K562 (cell line): ENCODE measurements at regions not wholly inside any gene's neighbourhood (a gene's known extent, or its start where the extent isn't known, plus 50 kb on each side); places are given as distances from the start of the nearest gene placed in this dataset.

Experiments used
- ATAC-seq: fragments of 200-7000 bp; cut with Tn5 transposase; 3 replicates; pipeline ENCODE4 v1.9.1; 2020; ENCODE audit warnings: moderate library complexity
- BruUV-seq: library from RNA; stranded (reverse); fragments of 400-500 nt; replicated peaks from 2 replicates; lab custom pipeline; 2021; lab: Mats Ljungman, UMichigan
- CTCF ChIA-PET: fragments of 300-600 bp; formaldehyde crosslinking; extraction: SDS; loops from one replicate; lab custom pipeline; 2021; ENCODE audit warnings: low intra/inter-chr PET ratio; lab: Yijun Ruan, JAX
- POLR2A ChIA-PET: fragments of 300-600, 350-650 bp; sonication (Branson Sonifier 250); formaldehyde crosslinking; extraction: SDS; loops from one replicate; lab custom pipeline; 2021; ENCODE audit warnings: antibody characterized with exemption, inconsistent platforms; lab: Yijun Ruan, JAX
- DNase-seq, 4 experiments: peaks; one replicate each; pipeline versions ENCODE4 v3.0.0 to v3.0.0-alpha.2; 2011 to 2018; ENCODE audit warnings: low spot score in 3 of 4, mixed read lengths in 3 of 4; ENCODE audit errors: extremely low read depth in 1 of 4
- FAIRE-seq: peaks from 2 replicates; lab custom pipeline; 2011; peaks lifted over from hg19 to GRCh38; lab: Jason Lieb, UNC
- H2AFZ ChIP-seq: 2 replicates; pipeline ENCODE4 v1.6.0; 2011; ENCODE audit warnings: low read depth, low read length, control low read depth, inconsistent platforms
- H3K27ac ChIP-seq: fragments of 200-600 bp; 3 replicates; pipeline ENCODE4 v1.8.0; 2011; ENCODE audit warnings: low read depth, mild to moderate bottlenecking, control low read depth, inconsistent platforms, low read length, moderate library complexity, mixed read lengths; ENCODE audit errors: extremely low read depth
- H3K27me3 ChIP-seq, 2 experiments: fragments of 300-600 bp in 1 of 2; 2 replicates in 1 of 2; 3 replicates in 1 of 2; pipeline versions ENCODE4 v1.6.0 to v1.8.0; 2011; ENCODE audit warnings: inconsistent platforms in 2 of 2, low read length in 2 of 2, mild to moderate bottlenecking in 1 of 2, mixed read lengths in 1 of 2, moderate library complexity in 1 of 2; ENCODE audit not compliant: control insufficient read depth in 2 of 2, insufficient read depth in 2 of 2
- H3K36me3 ChIP-seq: fragments of 300-600 bp; 3 replicates; pipeline ENCODE4 v1.8.0; 2011; ENCODE audit warnings: mild to moderate bottlenecking, low read length, inconsistent platforms; ENCODE audit not compliant: control insufficient read depth, insufficient read depth
- H3K4me1 ChIP-seq, 2 experiments: fragments of 200-600 bp in 1 of 2; replicated peaks in 1 of 2; 2 replicates in 1 of 2; 3 replicates in 1 of 2; pipeline versions ENCODE4 v1.5.1 to v1.8.0; 2011; ENCODE audit warnings: inconsistent platforms in 2 of 2, low read length in 2 of 2, mild to moderate bottlenecking in 1 of 2, mixed read lengths in 1 of 2, moderate library complexity in 1 of 2; ENCODE audit not compliant: control insufficient read depth in 2 of 2, insufficient read depth in 2 of 2
- H3K4me2 ChIP-seq: 2 replicates; pipeline ENCODE4 v1.6.1; 2011; ENCODE audit warnings: low read length, control low read depth, inconsistent platforms, mixed read lengths; ENCODE audit not compliant: insufficient read depth
- H3K4me3 ChIP-seq: fragments of 200-600 bp; sonication (generic), shearing (Covaris generic); 2 replicates; pipeline ENCODE4 v1.5.1; 2016; ENCODE audit warnings: control low read depth, inconsistent platforms
- H3K79me2 ChIP-seq: fragments of 200-600 bp; 3 replicates; pipeline ENCODE4 v1.8.0; 2011; ENCODE audit warnings: low read length, inconsistent platforms; ENCODE audit not compliant: control insufficient read depth, insufficient read depth
- H3K9ac ChIP-seq, 2 experiments: 2 replicates each; pipeline versions ENCODE4 v1.6.0 to v1.6.1; 2011; ENCODE audit warnings: low read depth in 2 of 2, low read length in 2 of 2, control low read depth in 1 of 2, inconsistent platforms in 1 of 2, mild to moderate bottlenecking in 1 of 2, mixed read lengths in 1 of 2; ENCODE audit not compliant: insufficient read depth in 1 of 2
- H3K9me1 ChIP-seq: one replicate; pipeline ENCODE4 v1.6.0; 2011; ENCODE audit warnings: inconsistent platforms, mild to moderate bottlenecking, low read length, moderate library complexity; ENCODE audit not compliant: control insufficient read depth, insufficient read depth
- H3K9me3 ChIP-seq: replicated peaks from 2 replicates; pipeline ENCODE4 v1.5.1; 2011; ENCODE audit warnings: low read depth, low read length, inconsistent platforms; ENCODE audit not compliant: control insufficient read depth, insufficient read depth
- H4K20me1 ChIP-seq: replicated peaks from 2 replicates; pipeline ENCODE4 v1.6.1; 2011; ENCODE audit warnings: low read length, inconsistent platforms, mixed read lengths; ENCODE audit not compliant: control insufficient read depth, insufficient read depth
- ATF4 ChIP-seq: fragments of 450-650 bp; formaldehyde crosslinking; IDR thresholded peaks from 2 replicates; pipeline ENCODE4 v1.4.0; 2022; ENCODE audit warnings: mild to moderate bottlenecking, moderate library complexity
- BRF1 ChIP-seq: IDR thresholded peaks from 3 replicates; pipeline ENCODE4 v1.6.1; 2011; ENCODE audit warnings: borderline replicate concordance, mild to moderate bottlenecking; ENCODE audit not compliant: insufficient read length; ENCODE audit errors: extremely low read depth
- CREB3 ChIP-seq: fragments of 450-650 bp; conservative IDR thresholded peaks from 2 replicates; pipeline ENCODE4 v1.6.1; 2016; ENCODE audit warnings: missing genetic modification characterization, low read depth, mild to moderate bottlenecking, missing compliant biosample characterization, moderate library complexity
- NFIC ChIP-seq: fragments of 450-650 bp; IDR thresholded peaks from 2 replicates; pipeline ENCODE4 v1.6.1; 2017; ENCODE audit warnings: mild to moderate bottlenecking, inconsistent platforms
- NFYB ChIP-seq: IDR thresholded peaks from 2 replicates; pipeline ENCODE4 v1.6.1; 2011; ENCODE audit warnings: mild to moderate bottlenecking, moderate library complexity; ENCODE audit not compliant: insufficient read length; ENCODE audit errors: extremely low read depth
- POLR2G ChIP-seq: fragments of 200-400 bp; formaldehyde crosslinking; IDR thresholded peaks from 2 replicates; pipeline ENCODE4 v1.6.1; 2017; ENCODE audit warnings: low read depth, mild to moderate bottlenecking, antibody characterized with exemption, low read length, moderate library complexity
- SRSF3 ChIP-seq: fragments of 200-400 bp; formaldehyde crosslinking; IDR thresholded peaks from 2 replicates; pipeline ENCODE4 v1.6.1; 2016; ENCODE audit warnings: mild to moderate bottlenecking, low read length, moderate library complexity; ENCODE audit not compliant: insufficient read depth
- ZBED1 ChIP-seq: IDR thresholded peaks from 2 replicates; pipeline ENCODE4 v1.6.1; 2014
- ZNF282 ChIP-seq: sonication (generic); formaldehyde crosslinking; IDR thresholded peaks from 2 replicates; pipeline ENCODE4 v1.8.1; 2023; ENCODE audit warnings: missing genetic modification reagents
- ZNF507 ChIP-seq: conservative IDR thresholded peaks from 2 replicates; pipeline ENCODE4 v1.6.1; 2017; ENCODE audit warnings: missing genetic modification characterization, missing compliant biosample characterization
- WGBS: fragments of 100-300 bp; shearing (Covaris generic); methylation state at CpG from one replicate; pipeline ENCODE4 v1.1.6; 2016; ENCODE audit warnings: low coverage, mixed read lengths; ENCODE audit not compliant: insufficient coverage; ENCODE audit errors: missing lambda C conversion rate; 5-methylcytosine and 5-hydroxymethylcytosine counted together
- in situ Hi-C: fragments of 300-500 bp; cut with MboI; formaldehyde crosslinking; loops from 4 replicates; pipeline ENCODE4 v1.15.0; 2018; ENCODE audit warnings: inconsistent platforms, mixed read lengths
- intact Hi-C: fragments of 100-400 bp; cut with micrococcal nuclease; formaldehyde crosslinking; loops from 2 replicates; pipeline ENCODE4 v1.14.2; 2022

GRCh38 chr9:89256225-89256624 lies 54.8 kb upstream of the CKS2 start (continued):
- no peak for TF ChIP-seq CREB3 (tag)

- H2AFZ ChIP-seq: no peak overlapping the region
- H3K9ac ChIP-seq: no peak overlapping the region
- H3K27me3 ChIP-seq: no peaks in the 10 kb centered on the region; a peak in 1 of 5 replicates
- POLR2A ChIA-PET: interaction anchor here (0.6 kb wide), 1 partner anchor 233 kb away, joined by 3 read pairs; no protein-coding TSS in a partner anchor
- H3K27ac ChIP-seq: no peak overlapping the region
- CTCF ChIA-PET: no interaction called here
- H3K4me2 ChIP-seq: no peak overlapping the region
- WGBS: 20% methylated on average over 8 of the region's 8 CpGs
- H3K9me3 ChIP-seq: no peaks in the 10 kb centered on the region
- no peak for FAIRE-seq
- BruUV-seq: no TSS peak
- no peaks in the 10 kb centered on the region for H3K36me3 ChIP-seq
- ATAC-seq: no peak
- no peaks in the 10 kb centered on the region for H4K20me1 ChIP-seq
- no peak overlapping the region for H3K4me3 ChIP-seq
- no peaks in the 10 kb centered on the region for H3K9me1 ChIP-seq
- no peaks in the 10 kb centered on the region for H3K79me2 ChIP-seq
- DNase-seq: peak in 1 of 4 experiments; percentile 0
- H3K4me1 ChIP-seq: no peaks in the 10 kb centered on the region; a peak in 1 of 5 replicates
- intact Hi-C loops: no loop called here
- TF ChIP-seq SRSF3: no peak
- TF ChIP-seq ZBED1: no peak
- TF ChIP-seq NFYB: no peak
- no peak for TF ChIP-seq ZNF282 (CRISPR knock-in tag)
- no peak for TF ChIP-seq ATF4 (CRISPR knock-in tag)
- TF ChIP-seq BRF1: no peak
- TF ChIP-seq POLR2G: no peak
- TF ChIP-seq ZNF507 (tag): no peak
- peak; percentile 17; the same call in 1 of the 2 replicates for TF ChIP-seq NFIC
- in situ Hi-C loops: no loop called here
These were observed 54.4 kb upstream of the CKS2 start for GRCh38 chr9:89256642-89257041.
